Common myeloid progenitor, CD34-positive (primary cell): ENCODE measurements at regions not wholly inside any gene's neighbourhood (a gene's known extent, or its start where the extent isn't known, plus 50 kb on each side); places are given as distances from the start of the nearest gene placed in this dataset.

ENCODE experiments used
- CTCF ChIA-PET: fragments of 350-600 bp; sonication (Branson Sonifier 250); formaldehyde crosslinking; loops from one replicate; lab custom pipeline; 2021; ENCODE audit warnings: antibody characterized with exemption; lab: Charles Lee
- POLR2A ChIA-PET: fragments of 350-600 bp; sonication (Branson Sonifier 250); formaldehyde crosslinking; loops from one replicate; lab custom pipeline; 2021; ENCODE audit warnings: antibody characterized with exemption; lab: Charles Lee
- DNase-seq, 3 donors: peaks; one replicate each; pipeline versions ENCODE4 v3.0.0 to v3.0.0-alpha.2; 2013
- H3K27ac ChIP-seq, 2 experiments: 1 replicate in 1 of 2; 2 replicates in 1 of 2; pipeline ENCODE4 v1.7.0; 2013; ENCODE audit warnings: inconsistent platforms in 2 of 2, low read length in 2 of 2, mild to moderate bottlenecking in 2 of 2, low read depth in 1 of 2, moderate library complexity in 1 of 2; ENCODE audit not compliant: severe bottlenecking in 2 of 2, insufficient read depth in 1 of 2, poor library complexity in 1 of 2
- H3K27me3 ChIP-seq, 5 experiments: replicated peaks in 2 of 5; 1 replicate in 3 of 5; 2 replicates in 2 of 5; pipeline versions ENCODE4 v1.6.1 to v1.7.0; 2013; ENCODE audit warnings: low read length in 4 of 5, mild to moderate bottlenecking in 2 of 5, moderate library complexity in 2 of 5, inconsistent platforms in 1 of 5; ENCODE audit not compliant: insufficient read depth in 5 of 5, control insufficient read depth in 4 of 5
- H3K36me3 ChIP-seq, 4 experiments: 1 replicate in 2 of 4; 2 replicates in 2 of 4; pipeline versions ENCODE4 v1.6.1 to v1.7.0; 2013; ENCODE audit warnings: low read length in 3 of 4, control low read depth in 1 of 4, mild to moderate bottlenecking in 1 of 4; ENCODE audit not compliant: control insufficient read depth in 4 of 4, insufficient read depth in 4 of 4
- H3K4me1 ChIP-seq, 4 experiments: 1 replicate in 3 of 4; 2 replicates in 1 of 4; pipeline versions ENCODE4 v1.6.1 to v1.7.1; 2013; ENCODE audit warnings: low read length in 3 of 4, mild to moderate bottlenecking in 3 of 4, control low read depth in 1 of 4, inconsistent platforms in 1 of 4, moderate library complexity in 1 of 4; ENCODE audit not compliant: control insufficient read depth in 4 of 4, insufficient read depth in 4 of 4; ENCODE audit errors: control extremely low read depth in 1 of 4
- H3K4me3 ChIP-seq, 7 experiments: 1 replicate in 4 of 7; 2 replicates in 3 of 7; pipeline versions ENCODE4 v1.5.1 to v1.7.0; 2013; ENCODE audit warnings: mild to moderate bottlenecking in 7 of 7, low read length in 6 of 7, moderate library complexity in 6 of 7, inconsistent platforms in 2 of 7, low read depth in 2 of 7, control low read depth in 1 of 7; ENCODE audit not compliant: insufficient read depth in 4 of 7, control insufficient read depth in 1 of 7; ENCODE audit errors: extremely low read depth in 1 of 7
- H3K9me3 ChIP-seq, 5 experiments: 1 replicate in 4 of 5; 2 replicates in 1 of 5; pipeline versions ENCODE4 v1.6.1 to v1.7.1; 2013; ENCODE audit warnings: low read length in 4 of 5, mild to moderate bottlenecking in 2 of 5, inconsistent platforms in 1 of 5, low read depth in 1 of 5, moderate library complexity in 1 of 5; ENCODE audit not compliant: control insufficient read depth in 4 of 5, insufficient read depth in 2 of 5; ENCODE audit errors: control extremely low read depth in 1 of 5
- WGBS: methylation state at CpG from one replicate; pipeline ENCODE4 v1.1.5; 2013; ENCODE audit not compliant: insufficient coverage; 5-methylcytosine and 5-hydroxymethylcytosine counted together

DNA sequence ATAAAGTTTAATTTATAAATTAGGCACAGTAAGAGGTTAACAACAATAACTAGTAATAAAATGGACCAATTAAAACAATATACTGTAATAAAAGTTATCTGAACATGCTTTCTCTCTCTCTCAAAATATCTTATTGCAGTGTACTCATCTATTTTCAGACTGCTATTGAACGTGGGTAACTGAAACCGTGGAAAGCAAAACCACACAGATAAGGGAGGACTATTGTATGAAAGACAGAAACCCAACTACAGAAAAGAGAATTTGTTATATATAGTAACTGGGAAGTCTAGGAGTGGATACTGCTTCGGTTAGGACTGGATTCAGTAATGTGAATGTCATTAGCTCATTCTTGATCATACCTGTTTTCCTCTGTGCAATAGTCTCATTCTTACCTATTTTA, 119.3 kb upstream of the DAZL start:
- no peaks in the 10 kb centered on the region for H3K36me3 ChIP-seq
- no peak for DNase-seq
- H3K27me3 ChIP-seq: no peaks in the 10 kb centered on the region
- no peak overlapping the region for H3K4me3 ChIP-seq
- no peaks in the 10 kb centered on the region for H3K4me1 ChIP-seq
- peaks cover 0 to 17% (median 2%) of the 10 kb centered on the region in 5 experiments for H3K9me3 ChIP-seq
- H3K27ac ChIP-seq: no peak overlapping the region
- no CpG with 5 or more reads among the region's 3 CpGs for WGBS
- ChIA-PET POLR2A (no interaction called here), CTCF (no interaction called here)

DNA sequence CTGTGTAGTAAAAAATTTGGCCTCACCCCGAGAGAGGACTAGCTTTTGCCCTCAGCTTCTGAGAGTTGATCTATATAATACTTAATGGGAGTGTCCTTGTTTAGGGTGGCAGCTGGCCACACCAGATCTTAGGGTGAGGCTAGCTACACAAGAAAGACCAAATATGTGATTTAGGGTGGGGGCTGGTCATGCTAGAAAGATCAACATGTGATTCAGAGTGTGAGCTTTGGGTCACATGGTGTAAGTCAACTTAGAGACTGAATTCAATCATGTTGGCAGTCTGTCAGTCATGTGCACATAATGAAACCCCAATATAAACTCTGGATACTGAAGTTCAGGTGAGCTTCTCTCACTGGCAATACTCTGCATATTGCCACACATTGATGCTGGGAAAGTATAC, 120.7 kb upstream of the DAZL start:
- H3K4me1 ChIP-seq: no peaks in the 10 kb centered on the region
- ChIA-PET POLR2A (no interaction called here), CTCF (no interaction called here)
- 100% methylated on average over 1 of the region's 1 CpG for WGBS
- H3K9me3 ChIP-seq: peaks cover 0 to 17% (median 2%) of the 10 kb centered on the region in 5 experiments
- H3K36me3 ChIP-seq: no peaks in the 10 kb centered on the region
- no peaks in the 10 kb centered on the region for H3K27me3 ChIP-seq
- no peak for DNase-seq
- no peak overlapping the region for H3K27ac ChIP-seq
- H3K4me3 ChIP-seq: no peak overlapping the region

DNA sequence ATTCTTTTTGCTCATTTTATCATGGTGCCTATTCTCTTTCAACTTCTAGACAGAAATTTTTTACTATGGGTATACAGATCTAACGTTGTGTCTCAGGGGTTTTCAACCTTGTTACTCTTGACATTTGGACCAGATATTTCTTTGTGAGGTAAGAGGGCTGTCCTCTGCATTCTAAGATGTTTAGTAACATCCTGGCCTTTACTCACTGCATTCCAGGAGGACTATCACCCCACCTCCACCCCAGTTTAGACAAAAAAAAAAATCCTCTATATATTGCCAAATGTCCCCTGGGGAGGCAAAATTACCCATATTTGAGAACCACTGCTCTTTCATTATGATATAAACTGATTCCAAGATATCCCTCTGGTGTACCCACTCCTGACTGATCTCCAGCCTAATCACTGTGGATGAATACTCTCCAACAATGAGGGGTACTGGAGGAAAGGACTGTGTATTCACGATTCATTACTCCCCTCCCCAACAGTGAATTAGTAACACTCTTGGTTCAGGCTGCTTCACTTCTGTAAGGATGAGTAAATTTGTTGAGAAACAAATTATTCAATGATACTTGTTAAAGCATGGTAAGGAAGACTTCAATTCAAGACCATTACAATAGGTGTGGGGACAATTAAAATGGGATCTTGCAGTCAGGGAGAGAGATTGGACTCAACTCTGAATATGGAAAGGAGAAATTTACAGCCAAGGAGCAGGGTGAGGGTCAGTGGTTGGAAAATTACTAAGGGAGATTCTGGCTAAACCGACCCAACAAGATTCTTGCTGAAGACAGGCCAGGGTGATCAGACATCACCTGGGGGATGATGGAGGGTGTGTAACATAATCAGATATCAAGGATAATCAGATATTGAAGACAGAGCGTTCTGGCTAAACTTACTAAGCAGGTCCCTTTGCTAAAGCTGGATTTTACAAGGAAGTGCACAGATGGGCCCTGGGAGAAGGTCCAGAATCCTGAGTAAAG, 123.8 kb upstream of the DAZL start:
- Histone ChIP-seq H3K27me3 (no peaks in the 10 kb centered on the region), H3K9me3 (peaks cover 0 to 19% (median 4%) of the 10 kb centered on the region in 5 experiments), H3K4me3 (no peak overlapping the region), H3K36me3 (no peaks in the 10 kb centered on the region), H3K27ac (no peak overlapping the region), H3K4me1 (no peaks in the 10 kb centered on the region)
- ChIA-PET CTCF (no interaction called here), POLR2A (no interaction called here)
- no peak for DNase-seq
- 100% methylated on average over 2 of the region's 4 CpGs for WGBS

- no peaks in the 10 kb centered on the region for H3K4me1 ChIP-seq
- H3K9me3 ChIP-seq: peaks cover 1 to 20% (median 6%) of the 10 kb centered on the region in 5 experiments
- POLR2A ChIA-PET: no interaction called here
- H3K27ac ChIP-seq: no peak overlapping the region
- H3K27me3 ChIP-seq: no peaks in the 10 kb centered on the region
- CTCF ChIA-PET: no interaction called here
- no CpG with 5 or more reads among the region's 1 CpG for WGBS
- no peak overlapping the region for H3K4me3 ChIP-seq
- DNase-seq: no peak
- no peaks in the 10 kb centered on the region for H3K36me3 ChIP-seq
Measured at GRCh38 chr3:16738451-16738850, 133.2 kb upstream of the DAZL start.

DNA sequence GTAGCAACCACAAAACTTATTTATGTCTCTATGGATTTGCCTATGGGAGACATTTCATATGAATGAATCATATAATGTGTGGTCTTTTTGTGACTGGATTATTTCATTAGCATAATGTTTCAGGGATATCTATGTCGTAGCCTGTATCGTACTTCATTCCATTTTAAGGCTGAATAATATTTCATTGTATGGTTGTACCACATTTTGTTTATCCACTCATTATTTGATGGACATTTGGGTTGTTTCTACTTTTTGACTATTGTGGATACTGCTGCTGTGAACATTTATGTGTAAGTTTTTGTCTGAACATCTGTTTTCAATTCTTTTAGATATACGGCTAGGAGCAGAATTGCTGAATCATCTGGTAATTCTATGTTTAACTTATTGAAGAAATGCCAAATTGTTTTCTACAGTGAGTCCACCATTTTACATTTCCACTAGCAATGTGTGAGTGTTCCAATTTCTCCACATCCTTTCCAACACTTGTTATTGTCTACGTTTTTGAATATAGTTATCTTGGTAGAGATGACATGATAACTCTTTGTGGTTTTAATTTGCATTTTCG, 134.4 kb upstream of the DAZL start:
- ChIA-PET POLR2A (no interaction called here), CTCF (no interaction called here)
- H3K4me3 ChIP-seq: no peak overlapping the region
- H3K27ac ChIP-seq: no peak overlapping the region
- WGBS: no CpG with 5 or more reads among the region's 5 CpGs
- H3K4me1 ChIP-seq: no peaks in the 10 kb centered on the region
- no peaks in the 10 kb centered on the region for H3K27me3 ChIP-seq
- peaks cover 1 to 20% (median 6%) of the 10 kb centered on the region in 5 experiments for H3K9me3 ChIP-seq
- no peaks in the 10 kb centered on the region for H3K36me3 ChIP-seq
- no peak for DNase-seq

GRCh38 chr3:16740515-16740914, 135.3 kb upstream of the DAZL start:
- ChIA-PET POLR2A (interaction anchor here (0.6 kb wide), 1 partner anchor 32 kb away, joined by 6 read pairs; no protein-coding TSS in a partner anchor), CTCF (no interaction called here)
- H3K36me3 ChIP-seq: no peaks in the 10 kb centered on the region
- no peaks in the 10 kb centered on the region for H3K27me3 ChIP-seq
- H3K4me3 ChIP-seq: no peak overlapping the region
- no peak overlapping the region for H3K27ac ChIP-seq
- no peaks in the 10 kb centered on the region for H3K4me1 ChIP-seq
- peaks cover 1 to 20% (median 6%) of the 10 kb centered on the region in 5 experiments for H3K9me3 ChIP-seq
- DNase-seq: no peak
- WGBS: no CpG with 5 or more reads among the region's 1 CpG
